GM18508 (cell line): ENCODE measurements at regions not wholly inside any gene's neighbourhood (a gene's known extent, or its start where the extent isn't known, plus 50 kb on each side); places are given as distances from the start of the nearest gene placed in this dataset.
"Not testable (repeated sequence)": the region's sequence is repeated elsewhere in the genome, so short reads cannot be mapped to it uniquely, and the experiment has no call there.

Source experiments
- ATAC-seq: cut with Tn5 transposase; IDR thresholded peaks from one replicate; pipeline ENCODE4 v1.9.1; 2021; ENCODE audit warnings: moderate number of reproducible peaks; ENCODE audit not compliant: insufficient read depth, unreplicated experiment

- no peak for ATAC-seq
These were observed 247.9 kb downstream of the CYRIA start for GRCh38 chr2:16417726-16418125.

DNA sequence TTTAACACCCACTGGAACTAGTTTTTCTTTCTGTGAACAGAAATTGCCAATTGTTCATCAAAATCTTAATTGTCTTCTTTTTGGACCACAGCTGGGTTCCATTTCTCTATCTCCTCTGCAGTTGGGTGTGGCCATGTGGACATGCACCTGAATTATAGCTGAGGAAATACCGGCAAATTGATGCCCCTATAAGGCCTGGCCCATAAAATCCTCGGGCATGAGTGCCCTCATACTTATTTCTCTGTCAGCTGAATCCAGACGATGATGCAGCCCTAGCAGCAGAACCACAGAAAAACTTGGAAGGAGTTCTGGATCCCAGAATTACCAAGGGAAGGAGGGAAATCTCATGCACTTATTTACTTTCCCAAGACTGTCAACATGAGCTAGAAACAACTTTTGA lies 249.0 kb downstream of the CYRIA start:
- ATAC-seq, result no peak

DNA sequence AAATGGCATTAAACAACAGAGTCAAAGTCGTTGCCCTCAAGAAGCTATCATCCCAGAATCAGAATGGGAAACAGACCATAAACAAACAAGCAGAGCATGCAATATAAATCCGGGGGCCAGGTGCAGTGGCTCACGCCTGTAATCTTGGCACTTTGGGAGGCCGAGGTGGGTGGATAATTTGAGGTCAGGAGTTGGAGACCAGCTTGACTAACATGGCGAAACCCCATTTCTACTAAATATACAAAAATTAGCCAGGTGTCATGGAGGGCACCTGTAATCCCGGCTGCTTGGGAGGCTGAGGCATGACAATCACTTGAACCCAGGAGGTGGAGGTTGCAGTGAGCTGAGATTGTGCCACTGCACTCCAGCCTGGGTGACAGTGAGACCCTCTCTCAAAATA lies 249.8 kb downstream of the CYRIA start:
- not testable (repeated sequence) for ATAC-seq

GRCh38 chr2:16413947-16414346 lies 251.7 kb downstream of the CYRIA start:
- no peak for ATAC-seq

- ATAC-seq, result no peak
These were observed 252.3 kb downstream of the CYRIA start for GRCh38 chr2:16413285-16413684.

- ATAC-seq, result no peak
These were observed 253.2 kb downstream of the CYRIA start for GRCh38 chr2:16412321-16413030.

DNA sequence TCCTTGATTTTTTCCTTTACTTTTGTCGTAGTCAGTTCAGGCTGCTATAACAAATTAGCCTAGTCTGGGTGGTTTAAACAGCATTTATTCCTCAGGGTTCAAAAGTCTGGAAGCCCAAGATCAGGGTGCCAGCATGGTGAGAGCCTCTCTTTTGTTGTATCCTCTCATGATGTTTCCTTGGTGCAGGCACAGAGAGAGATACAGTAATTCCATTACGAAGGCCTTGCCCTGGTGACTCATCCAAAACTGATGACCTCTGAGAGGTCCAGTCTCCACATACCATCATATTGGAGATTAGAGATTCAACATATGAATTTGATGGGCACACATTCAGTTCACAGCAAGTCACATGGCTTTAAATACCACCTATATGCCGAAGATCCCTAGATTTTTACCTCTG lies 253.8 kb downstream of the CYRIA start:
- no peak for ATAC-seq

DNA sequence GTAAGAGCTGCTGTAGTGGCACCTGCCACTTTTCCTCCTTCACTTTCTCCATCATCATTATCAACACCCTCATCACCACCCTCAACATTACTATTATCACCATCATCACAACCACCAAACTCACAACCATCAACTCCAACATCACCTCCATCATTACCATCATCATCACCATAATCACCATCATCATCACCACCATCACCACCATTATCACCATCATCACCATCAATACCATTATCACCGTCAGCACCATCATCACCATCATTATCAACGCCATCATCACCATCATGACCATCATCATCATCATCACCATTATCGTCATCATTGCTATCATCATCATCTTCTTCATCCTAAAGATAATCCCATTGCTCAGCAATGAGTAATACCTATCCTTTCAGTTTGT lies 255.8 kb downstream of the CYRIA start:
- no peak for ATAC-seq

DNA sequence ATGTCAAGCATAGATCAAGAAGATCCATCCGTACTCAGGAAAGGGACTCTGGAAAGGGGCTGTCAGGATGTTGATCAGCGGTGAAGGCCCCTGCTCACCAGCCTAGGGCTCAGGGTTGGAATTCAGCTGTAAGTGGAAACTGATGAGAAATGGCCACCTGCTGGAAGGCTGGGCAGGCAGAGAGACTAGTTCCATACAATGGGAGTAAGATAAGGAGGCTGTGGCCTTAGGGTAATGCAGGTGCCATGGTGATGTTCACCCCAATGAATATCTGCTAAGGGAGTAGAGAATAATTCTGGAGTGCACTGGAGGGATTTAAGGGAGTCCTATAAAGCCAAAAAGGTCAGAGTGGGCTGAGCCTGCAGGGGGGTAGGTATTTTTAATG lies 256.6 kb downstream of the CYRIA start:
- ATAC-seq, result no peak

DNA sequence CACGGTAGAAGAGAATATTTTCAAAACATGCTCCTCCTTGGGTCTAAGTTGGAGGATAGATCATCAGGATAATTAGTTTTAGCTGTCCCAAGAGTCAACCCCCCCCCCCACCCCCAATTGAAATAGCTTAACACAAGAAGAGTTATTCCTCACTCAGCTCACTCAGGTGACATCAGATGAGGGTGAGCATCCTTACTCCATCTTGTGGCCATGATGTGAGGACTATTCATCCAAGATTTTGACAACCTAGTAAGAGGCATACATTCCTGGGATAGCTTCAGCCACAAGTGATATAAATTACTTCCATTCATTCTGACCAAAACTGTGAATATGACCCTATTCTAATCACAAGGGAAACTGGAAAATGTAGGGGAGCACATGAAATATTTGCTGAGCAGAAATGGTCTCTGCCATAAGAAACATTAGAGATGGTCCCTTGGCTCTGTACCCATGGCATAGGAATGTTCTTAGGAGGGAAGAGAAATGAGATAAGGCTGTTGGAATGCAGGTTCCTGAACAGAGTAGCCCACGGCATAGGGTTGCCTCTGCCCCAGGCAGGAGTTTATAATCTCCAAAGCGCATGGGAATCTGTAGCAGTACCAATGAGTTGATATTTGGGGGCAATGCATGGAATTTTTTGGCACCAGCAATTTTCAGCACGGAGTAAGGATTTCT lies 257.2 kb downstream of the CYRIA start:
- no peak for ATAC-seq

DNA sequence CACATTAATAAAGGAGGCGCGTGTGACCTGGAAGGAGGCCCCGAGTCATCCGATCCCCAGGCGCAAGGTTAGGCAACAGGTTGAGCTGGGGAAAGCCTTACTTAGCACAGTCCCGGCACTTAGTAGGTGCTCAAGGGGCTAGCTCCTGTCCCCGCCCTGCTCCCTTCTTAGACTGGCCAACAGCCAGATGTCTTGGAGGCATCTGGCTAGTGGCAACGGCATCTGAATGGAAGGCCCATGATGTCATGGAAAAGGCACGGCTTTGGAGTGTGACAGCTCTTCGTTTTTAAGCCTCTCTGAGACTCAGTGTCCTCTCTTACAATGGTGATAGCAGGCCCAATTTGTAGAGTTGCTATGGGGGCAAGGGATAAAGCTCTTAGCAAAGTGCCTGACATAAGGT lies 258.3 kb downstream of the CYRIA start:
- no peak for ATAC-seq

GRCh38 chr2:16406496-16407289 lies 258.9 kb downstream of the CYRIA start:
- no peak for ATAC-seq

- ATAC-seq, result no peak
These were observed 260.1 kb downstream of the CYRIA start for GRCh38 chr2:16405551-16405950.

- ATAC-seq, result no peak
These were observed 260.9 kb downstream of the CYRIA start for GRCh38 chr2:16404551-16405300.

- ATAC-seq, result no peak
These were observed 261.5 kb downstream of the CYRIA start for GRCh38 chr2:16404146-16404545.

GRCh38 chr2:16402891-16403290 lies 262.7 kb downstream of the CYRIA start:
- no peak for ATAC-seq

DNA sequence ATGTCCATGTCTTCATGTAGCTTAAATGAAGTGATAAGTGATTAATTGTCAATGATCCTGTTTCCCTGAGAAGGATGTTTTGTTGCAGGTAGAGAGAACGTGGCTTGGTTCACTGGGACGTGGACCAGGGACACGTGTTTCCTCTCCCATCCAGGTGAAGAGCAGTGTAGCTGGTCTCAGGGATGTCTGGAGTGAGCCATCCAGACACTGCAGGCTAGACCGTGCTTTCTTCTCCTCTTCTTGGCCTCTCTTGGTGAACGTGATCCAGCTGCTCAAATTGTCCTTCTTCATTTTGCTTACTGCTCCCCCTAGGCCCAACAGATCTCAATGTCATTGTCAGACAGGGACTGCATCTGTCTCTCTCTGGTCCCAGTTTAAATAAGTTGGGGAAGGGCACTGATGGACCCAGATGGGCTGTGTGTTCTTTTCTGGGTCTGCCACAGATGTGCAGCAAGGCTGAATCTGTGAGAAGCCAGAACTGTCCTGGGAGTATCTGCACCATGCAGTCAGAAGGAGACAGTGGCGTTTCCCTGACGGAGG lies 263.8 kb downstream of the CYRIA start:
- no peak for ATAC-seq

DNA sequence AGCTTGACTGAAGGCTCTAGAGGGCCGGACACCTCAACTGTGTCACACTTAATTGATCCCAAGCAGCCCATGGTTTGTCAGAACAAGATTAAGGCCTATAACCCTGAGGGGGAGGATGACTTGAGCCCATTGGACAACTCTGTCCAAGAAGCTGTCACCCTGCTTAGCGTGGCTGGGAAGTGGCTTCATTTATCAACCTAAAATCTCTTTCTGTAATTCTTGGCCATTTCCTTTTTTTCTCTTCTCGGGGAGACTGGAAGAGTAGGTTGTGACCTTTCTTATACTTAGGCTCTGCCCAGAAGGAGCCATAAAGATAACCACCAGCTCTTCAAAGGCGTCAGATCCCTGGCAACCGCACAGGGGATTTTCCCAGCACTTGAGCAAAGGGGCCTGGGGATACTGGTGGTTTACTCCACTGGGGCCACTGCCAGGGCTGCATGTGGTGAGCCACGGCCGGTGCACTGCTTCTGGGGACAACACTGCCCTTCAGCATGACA lies 265.5 kb downstream of the CYRIA start:
- no peak for ATAC-seq

- no peak for ATAC-seq
These were observed 267.1 kb downstream of the CYRIA start for GRCh38 chr2:16398486-16399043.
